ENCODE measurements at regions not wholly inside any gene's neighbourhood (a gene's known extent, or its start where the extent isn't known, plus 50 kb on each side); places are given as distances from the start of the nearest gene placed in this dataset.

DNA sequence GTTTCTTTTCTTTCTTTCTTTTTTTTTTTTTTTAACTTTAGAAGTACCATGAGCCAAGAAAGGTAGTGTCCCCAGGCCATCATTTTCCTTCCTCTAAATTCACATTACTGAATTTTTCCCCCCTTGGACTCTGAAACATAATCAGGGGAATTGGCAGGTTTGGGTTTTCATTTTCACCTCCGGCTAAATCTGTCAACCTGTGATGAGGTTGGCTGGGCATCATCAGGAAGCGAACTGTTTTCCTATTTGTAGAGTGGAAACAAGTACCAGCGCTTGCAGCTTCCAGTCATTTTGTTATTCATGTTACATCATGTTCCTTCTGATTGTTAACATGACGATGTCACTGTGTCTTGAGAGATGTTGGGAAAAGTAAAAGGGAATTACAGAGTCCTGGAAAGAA lies 641.9 kb upstream of the RBFOX1 start:
- H3K4me3 ChIP-seq (ENCODE audit: insufficient read depth, low read depth, low read length) = no peak overlapping the region
- WGBS, 2 experiments = 92 to 98% methylated on average over 4 of the region's 4 CpGs
- no peaks in the 10 kb centered on the region for H3K4me1 ChIP-seq (ENCODE audit: control insufficient read depth, insufficient read depth, low read length)
- no peak overlapping the region for H3K27ac ChIP-seq (ENCODE audit: insufficient read depth, low read depth, low read length, poor library complexity, severe bottlenecking)
- H3K27me3 ChIP-seq (ENCODE audit: control insufficient read depth, insufficient read depth, low read length, poor library complexity, severe bottlenecking) = no peaks in the 10 kb centered on the region
- no peaks in the 10 kb centered on the region for H3K9me3 ChIP-seq (ENCODE audit: control insufficient read depth, low read length)
- H3K36me3 ChIP-seq (ENCODE audit: control insufficient read depth, insufficient read depth, low read length) = no peaks in the 10 kb centered on the region

DNA sequence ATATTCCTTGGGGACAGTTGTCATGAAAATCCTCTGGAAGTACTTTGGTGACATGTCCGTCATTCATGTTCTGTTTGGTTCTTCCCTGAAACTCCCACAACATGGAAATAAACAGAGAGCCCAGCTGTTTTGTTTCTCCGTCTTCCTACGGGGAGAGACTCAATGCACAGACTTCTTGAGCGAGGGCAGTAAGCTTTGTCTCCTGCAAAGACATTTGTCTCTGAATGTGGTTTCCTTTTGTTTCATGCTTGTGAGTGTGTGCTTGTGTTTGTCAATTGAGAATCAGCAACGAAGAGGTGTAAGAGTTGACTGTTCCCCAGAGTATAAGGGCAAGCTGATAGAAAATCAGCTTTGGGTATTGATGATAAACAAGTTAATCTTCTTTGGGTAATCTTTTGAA lies 643.0 kb upstream of the RBFOX1 start:
- no peaks in the 10 kb centered on the region for H3K36me3 ChIP-seq (ENCODE audit: control insufficient read depth, insufficient read depth, low read length)
- H3K27ac ChIP-seq (ENCODE audit: insufficient read depth, low read depth, low read length, poor library complexity, severe bottlenecking) = no peak overlapping the region
- H3K9me3 ChIP-seq (ENCODE audit: control insufficient read depth, low read length) = no peaks in the 10 kb centered on the region
- no peak overlapping the region for H3K4me3 ChIP-seq (ENCODE audit: insufficient read depth, low read depth, low read length)
- H3K27me3 ChIP-seq (ENCODE audit: control insufficient read depth, insufficient read depth, low read length, poor library complexity, severe bottlenecking) = no peaks in the 10 kb centered on the region
- no peaks in the 10 kb centered on the region for H3K4me1 ChIP-seq (ENCODE audit: control insufficient read depth, insufficient read depth, low read length)
- WGBS, 2 experiments = 8 to 18% methylated on average over 5 of the region's 5 CpGs

DNA sequence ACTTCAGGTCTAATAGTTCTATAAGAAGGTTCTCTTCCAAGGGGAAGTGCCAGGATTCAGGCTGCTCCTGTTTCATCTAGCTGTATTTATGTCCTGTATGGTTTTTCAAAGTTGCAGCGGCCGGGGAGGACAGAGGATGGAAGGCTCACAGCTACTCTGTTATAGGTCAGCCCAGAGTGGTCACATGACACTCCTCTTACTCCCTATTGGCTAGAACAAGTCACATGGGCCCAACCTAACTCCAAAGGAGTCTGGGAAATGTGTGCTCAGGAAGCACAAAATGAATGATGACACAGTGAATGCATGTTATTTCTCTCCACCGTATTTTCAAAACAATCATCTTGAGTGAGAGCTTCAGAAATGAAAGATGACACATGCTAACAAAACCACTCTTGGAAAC lies 645.1 kb upstream of the RBFOX1 start:
- no peaks in the 10 kb centered on the region for H3K36me3 ChIP-seq (ENCODE audit: control insufficient read depth, insufficient read depth, low read length)
- 94% methylated on average over 3 of the region's 3 CpGs for WGBS, 2 experiments
- H3K4me3 ChIP-seq (ENCODE audit: insufficient read depth, low read depth, low read length) = no peak overlapping the region
- no peaks in the 10 kb centered on the region for H3K4me1 ChIP-seq (ENCODE audit: control insufficient read depth, insufficient read depth, low read length)
- H3K9me3 ChIP-seq (ENCODE audit: control insufficient read depth, low read length) = no peaks in the 10 kb centered on the region
- no peak overlapping the region for H3K27ac ChIP-seq (ENCODE audit: insufficient read depth, low read depth, low read length, poor library complexity, severe bottlenecking)
- H3K27me3 ChIP-seq (ENCODE audit: control insufficient read depth, insufficient read depth, low read length, poor library complexity, severe bottlenecking) = no peaks in the 10 kb centered on the region

DNA sequence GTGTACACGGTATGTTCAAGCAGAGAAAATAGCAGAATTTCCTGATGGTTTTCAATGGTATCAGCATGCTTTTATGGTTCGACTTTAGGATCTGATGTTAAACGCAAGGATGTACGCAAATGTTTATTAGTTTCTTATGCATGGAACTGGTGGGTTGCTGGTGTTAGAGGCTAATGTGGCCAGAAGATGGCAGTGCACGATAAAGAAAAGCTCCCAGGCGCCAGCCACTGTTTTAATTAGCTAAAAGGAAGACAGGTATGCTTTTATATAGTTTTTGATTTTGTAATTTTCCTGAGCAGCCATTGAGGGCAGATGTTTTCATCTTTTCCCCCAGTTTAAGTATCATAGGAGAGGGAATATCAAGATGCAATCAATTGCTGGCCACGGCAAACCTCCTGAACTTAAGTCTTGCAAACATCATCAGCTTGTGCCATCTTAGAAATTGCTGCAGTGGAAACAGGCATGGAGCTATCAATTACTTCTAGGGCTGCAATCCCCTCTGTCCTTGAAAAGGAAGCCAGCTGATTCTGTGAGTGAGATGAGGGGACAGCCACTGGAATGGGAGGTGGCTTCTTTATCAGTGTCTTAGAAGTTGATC lies 648.5 kb upstream of the RBFOX1 start:
- Histone ChIP-seq H3K27ac (ENCODE audit: insufficient read depth, low read depth, low read length, poor library complexity, severe bottlenecking) (no peak overlapping the region), H3K36me3 (ENCODE audit: control insufficient read depth, insufficient read depth, low read length) (no peaks in the 10 kb centered on the region), H3K27me3 (ENCODE audit: control insufficient read depth, insufficient read depth, low read length, poor library complexity, severe bottlenecking) (no peaks in the 10 kb centered on the region), H3K4me1 (ENCODE audit: control insufficient read depth, insufficient read depth, low read length) (no peaks in the 10 kb centered on the region), H3K9me3 (ENCODE audit: control insufficient read depth, low read length) (no peaks in the 10 kb centered on the region), H3K4me3 (ENCODE audit: insufficient read depth, low read depth, low read length) (no peak overlapping the region)
- 27 to 28% methylated on average over 7 of the region's 7 CpGs for WGBS, 2 experiments

DNA sequence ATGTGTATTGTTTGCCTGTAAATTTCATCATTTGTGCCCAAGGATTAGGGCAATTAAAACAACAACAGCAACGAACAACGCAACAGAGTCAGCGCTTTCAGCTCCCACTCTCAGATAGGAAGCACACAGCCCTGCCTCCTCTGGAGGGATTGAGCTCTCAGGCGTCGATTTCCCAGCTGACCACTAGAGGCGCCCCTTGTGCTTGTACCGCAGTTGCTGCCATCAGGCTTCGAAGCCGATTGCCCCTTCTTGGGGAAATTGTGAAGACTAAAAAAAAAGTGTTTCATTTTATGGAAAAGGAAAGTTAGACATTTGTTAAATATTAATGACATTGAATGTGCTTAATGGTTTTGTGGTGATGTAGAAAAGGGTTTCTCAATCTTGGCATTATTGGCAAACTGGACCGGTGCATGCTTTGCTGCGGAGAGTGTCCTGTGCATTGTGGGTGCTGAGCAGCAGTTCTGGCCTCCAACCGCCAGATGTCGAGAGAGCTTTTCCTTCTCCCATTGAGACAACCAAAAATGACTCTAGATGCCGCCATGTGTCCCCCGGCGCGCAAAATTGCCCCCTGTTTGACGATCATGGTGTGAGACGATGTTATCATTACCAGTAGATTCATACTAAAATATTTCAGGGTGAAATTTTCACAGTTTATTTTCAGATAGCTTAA lies 650.4 kb upstream of the RBFOX1 start:
- H3K9me3 ChIP-seq (ENCODE audit: control insufficient read depth, low read length) = no peaks in the 10 kb centered on the region
- H3K4me3 ChIP-seq (ENCODE audit: insufficient read depth, low read depth, low read length) = no peak overlapping the region
- WGBS, 2 experiments = 58 to 61% methylated on average over 17 to 19 of the region's 19 CpGs
- H3K36me3 ChIP-seq (ENCODE audit: control insufficient read depth, insufficient read depth, low read length) = no peaks in the 10 kb centered on the region
- no peak overlapping the region for H3K27ac ChIP-seq (ENCODE audit: insufficient read depth, low read depth, low read length, poor library complexity, severe bottlenecking)
- no peaks in the 10 kb centered on the region for H3K27me3 ChIP-seq (ENCODE audit: control insufficient read depth, insufficient read depth, low read length, poor library complexity, severe bottlenecking)
- no peaks in the 10 kb centered on the region for H3K4me1 ChIP-seq (ENCODE audit: control insufficient read depth, insufficient read depth, low read length)

DNA sequence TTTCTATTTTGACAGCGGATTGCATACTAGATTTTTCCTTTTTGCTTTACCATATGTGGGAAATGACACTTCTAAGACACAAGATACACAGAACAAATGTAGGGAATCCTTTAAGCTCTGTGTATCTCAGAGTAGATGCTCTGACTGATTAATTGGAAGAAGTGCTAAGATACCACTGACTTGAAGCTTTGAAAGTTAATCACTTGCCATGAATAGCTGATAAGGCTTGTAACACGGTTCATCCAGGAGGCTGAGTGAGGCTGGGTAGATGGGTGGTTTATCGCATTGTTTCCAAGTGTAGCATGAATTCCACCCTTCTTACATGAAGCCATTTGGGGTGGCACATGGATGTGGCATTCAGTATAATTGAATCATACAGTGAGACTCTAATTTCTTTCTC lies 654.1 kb upstream of the RBFOX1 start:
- Histone ChIP-seq H3K36me3 (ENCODE audit: control insufficient read depth, insufficient read depth, low read length) (no peaks in the 10 kb centered on the region), H3K9me3 (ENCODE audit: control insufficient read depth, low read length) (no peaks in the 10 kb centered on the region), H3K27ac (ENCODE audit: insufficient read depth, low read depth, low read length, poor library complexity, severe bottlenecking) (no peak overlapping the region), H3K27me3 (ENCODE audit: control insufficient read depth, insufficient read depth, low read length, poor library complexity, severe bottlenecking) (no peaks in the 10 kb centered on the region), H3K4me1 (ENCODE audit: control insufficient read depth, insufficient read depth, low read length) (no peaks in the 10 kb centered on the region), H3K4me3 (ENCODE audit: insufficient read depth, low read depth, low read length) (no peak overlapping the region)
- WGBS, 2 experiments = 89 to 93% methylated on average over 3 of the region's 3 CpGs

DNA sequence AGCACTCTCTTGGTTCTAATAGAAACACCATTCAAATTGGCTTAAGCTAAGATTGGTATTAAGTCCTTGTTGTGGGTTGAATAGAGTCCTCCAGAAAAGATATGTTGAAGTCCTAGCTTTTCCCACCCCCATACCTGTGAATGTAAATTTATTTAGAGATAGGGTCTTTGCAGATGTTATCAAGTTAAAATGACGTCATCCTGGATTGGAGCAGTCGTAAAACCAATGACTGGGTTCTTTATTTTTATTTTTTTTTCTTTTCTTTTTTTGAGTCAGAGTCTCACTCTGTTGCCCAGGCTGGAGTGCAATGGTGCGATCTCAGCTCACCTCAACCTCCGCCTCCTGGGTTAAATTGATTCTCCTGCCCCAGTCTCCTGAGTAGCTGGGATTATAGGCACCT lies 658.6 kb upstream of the RBFOX1 start:
- WGBS, 2 experiments = 87 to 90% methylated on average over 2 to 4 of the region's 4 CpGs
- Histone ChIP-seq H3K27me3 (ENCODE audit: control insufficient read depth, insufficient read depth, low read length, poor library complexity, severe bottlenecking) (no peaks in the 10 kb centered on the region), H3K4me1 (ENCODE audit: control insufficient read depth, insufficient read depth, low read length) (no peaks in the 10 kb centered on the region), H3K36me3 (ENCODE audit: control insufficient read depth, insufficient read depth, low read length) (no peaks in the 10 kb centered on the region), H3K27ac (ENCODE audit: insufficient read depth, low read depth, low read length, poor library complexity, severe bottlenecking) (no peak overlapping the region), H3K4me3 (ENCODE audit: insufficient read depth, low read depth, low read length) (no peak overlapping the region), H3K9me3 (ENCODE audit: control insufficient read depth, low read length) (no peaks in the 10 kb centered on the region)

DNA sequence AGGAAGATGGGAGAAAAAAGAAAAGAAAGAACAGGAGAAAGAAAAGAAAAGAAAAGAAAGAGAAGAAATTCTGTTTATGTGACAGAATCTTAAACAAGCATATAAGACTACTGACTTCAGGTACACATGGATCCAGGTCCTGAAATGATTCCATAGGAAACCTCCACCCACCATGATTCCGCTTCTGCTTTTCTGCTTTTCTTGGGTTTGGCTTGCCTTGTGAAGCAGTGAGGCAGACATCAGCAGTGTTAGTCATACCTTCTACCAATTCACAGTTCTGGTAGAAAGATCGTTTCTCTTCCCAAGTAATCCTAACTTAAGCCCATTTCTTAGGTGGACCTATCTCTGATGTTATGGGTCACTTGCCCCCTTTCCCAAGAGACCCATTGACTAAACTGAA lies 660.1 kb upstream of the RBFOX1 start:
- Histone ChIP-seq H3K27me3 (ENCODE audit: control insufficient read depth, insufficient read depth, low read length, poor library complexity, severe bottlenecking) (no peaks in the 10 kb centered on the region), H3K4me1 (ENCODE audit: control insufficient read depth, insufficient read depth, low read length) (no peaks in the 10 kb centered on the region), H3K9me3 (ENCODE audit: control insufficient read depth, low read length) (no peaks in the 10 kb centered on the region), H3K36me3 (ENCODE audit: control insufficient read depth, insufficient read depth, low read length) (no peaks in the 10 kb centered on the region), H3K4me3 (ENCODE audit: insufficient read depth, low read depth, low read length) (no peak overlapping the region), H3K27ac (ENCODE audit: insufficient read depth, low read depth, low read length, poor library complexity, severe bottlenecking) (no peak overlapping the region)
- 94 to 95% methylated on average over 2 of the region's 2 CpGs for WGBS, 2 experiments

DNA sequence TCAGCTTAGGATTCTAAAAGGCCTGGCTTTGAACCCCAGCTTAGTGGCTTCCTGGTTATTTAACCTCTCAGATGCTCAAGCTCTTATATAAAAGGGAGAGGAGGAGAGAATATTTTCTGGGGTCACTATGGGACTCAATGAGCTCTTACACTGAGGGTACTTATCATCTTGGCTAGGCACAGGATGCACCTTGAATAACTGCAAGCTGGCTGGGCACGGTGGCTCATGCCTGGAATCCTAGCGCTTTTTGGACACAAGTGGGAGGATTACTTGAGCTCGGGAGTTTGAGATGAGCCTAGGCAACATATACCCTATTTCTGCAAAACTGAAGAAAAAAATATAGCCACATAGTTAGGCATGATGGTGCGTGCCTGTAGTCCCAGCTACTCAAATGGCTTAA lies 665.3 kb upstream of the RBFOX1 start:
- H3K4me3 ChIP-seq (ENCODE audit: insufficient read depth, low read depth, low read length) = no peak overlapping the region
- H3K4me1 ChIP-seq (ENCODE audit: control insufficient read depth, insufficient read depth, low read length) = no peaks in the 10 kb centered on the region
- no peak overlapping the region for H3K27ac ChIP-seq (ENCODE audit: insufficient read depth, low read depth, low read length, poor library complexity, severe bottlenecking)
- H3K36me3 ChIP-seq (ENCODE audit: control insufficient read depth, insufficient read depth, low read length) = no peaks in the 10 kb centered on the region
- WGBS, 2 experiments = 93 to 96% methylated on average over 4 of the region's 4 CpGs
- no peaks in the 10 kb centered on the region for H3K27me3 ChIP-seq (ENCODE audit: control insufficient read depth, insufficient read depth, low read length, poor library complexity, severe bottlenecking)
- H3K9me3 ChIP-seq (ENCODE audit: control insufficient read depth, low read length) = no peaks in the 10 kb centered on the region

DNA sequence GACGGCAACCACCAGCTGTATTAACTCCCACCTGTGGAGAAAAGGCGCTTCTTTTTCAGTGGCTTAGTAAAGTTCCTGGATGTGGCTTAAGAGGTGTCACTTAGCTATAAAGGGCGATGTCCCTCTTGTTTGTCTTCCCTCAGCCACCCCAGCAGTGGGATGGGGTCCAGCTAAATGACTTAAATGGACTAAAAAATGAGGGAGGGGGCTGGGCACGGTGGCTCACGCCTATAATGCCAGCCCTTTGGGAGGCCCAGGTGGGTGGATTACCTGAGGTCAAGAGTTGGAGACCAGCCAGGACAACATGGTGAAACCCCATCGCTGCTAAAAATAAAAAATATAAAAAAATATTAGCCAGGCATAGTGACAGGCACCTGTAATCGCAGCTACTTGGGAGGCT lies 667.5 kb upstream of the RBFOX1 start:
- H3K27ac ChIP-seq (ENCODE audit: insufficient read depth, low read depth, low read length, poor library complexity, severe bottlenecking) = no peak overlapping the region
- 93 to 95% methylated on average over 7 of the region's 7 CpGs for WGBS, 2 experiments
- H3K36me3 ChIP-seq (ENCODE audit: control insufficient read depth, insufficient read depth, low read length) = no peaks in the 10 kb centered on the region

More for the DNA sequence above, 667.5 kb upstream of the RBFOX1 start:
- Histone ChIP-seq H3K4me3 (ENCODE audit: insufficient read depth, low read depth, low read length) (no peak overlapping the region), H3K4me1 (ENCODE audit: control insufficient read depth, insufficient read depth, low read length) (no peaks in the 10 kb centered on the region), H3K27me3 (ENCODE audit: control insufficient read depth, insufficient read depth, low read length, poor library complexity, severe bottlenecking) (no peaks in the 10 kb centered on the region), H3K9me3 (ENCODE audit: control insufficient read depth, low read length) (no peaks in the 10 kb centered on the region)
